SK-N-SH treated with all-trans-retinoic acid at 6 μM for 48 hours (cell line): ENCODE measurements at regions not wholly inside any gene's neighbourhood (a gene's known extent, or its start where the extent isn't known, plus 50 kb on each side); places are given as distances from the start of the nearest gene placed in this dataset.

ENCODE experiments used
- ESRRG ChIP-seq: fragments of 250-450 bp; sonication (Bioruptor Pico); IDR thresholded peaks from 2 replicates; pipeline ENCODE4 v1.6.1; 2021; ENCODE audit warnings: mild to moderate bottlenecking
- GLIS3 ChIP-seq: fragments of 250-450 bp; sonication (Bioruptor Pico); IDR thresholded peaks from 2 replicates; pipeline ENCODE4 v1.5.0; 2020; ENCODE audit warnings: mild to moderate bottlenecking, moderate library complexity
- OSR1 ChIP-seq: fragments of 250-450 bp; sonication (Bioruptor Pico); IDR thresholded peaks from 2 replicates; pipeline ENCODE4 v1.8.0; 2022; ENCODE audit warnings: moderate library complexity, mild to moderate bottlenecking, inconsistent platforms
- PPARA ChIP-seq: fragments of 250-450 bp; sonication (Bioruptor Pico); IDR thresholded peaks from 2 replicates; pipeline ENCODE4 v1.5.0; 2020; ENCODE audit warnings: mild to moderate bottlenecking, borderline replicate concordance
- TCF4 ChIP-seq: fragments of 250-450 bp; sonication (Bioruptor Pico); IDR thresholded peaks from 2 replicates; pipeline ENCODE4 v1.8.0; 2021; ENCODE audit warnings: mild to moderate bottlenecking, moderate library complexity, borderline replicate concordance
- ZC3H10 ChIP-seq: fragments of 250-450 bp; sonication (Bioruptor Pico); IDR thresholded peaks from 2 replicates; pipeline ENCODE4 v1.5.1; 2021; ENCODE audit warnings: mild to moderate bottlenecking, moderate library complexity
- ZFP3 ChIP-seq: fragments of 250-450 bp; sonication (Bioruptor Pico); IDR thresholded peaks from 2 replicates; pipeline ENCODE4 v1.5.0; 2020; ENCODE audit warnings: mild to moderate bottlenecking, moderate library complexity
- ZFP30 ChIP-seq: fragments of 450-650 bp; formaldehyde crosslinking; IDR thresholded peaks from 2 replicates; pipeline ENCODE4 v1.5.0; 2022; ENCODE audit warnings: mild to moderate bottlenecking, moderate library complexity
- ZNF70 ChIP-seq: fragments of 450-650 bp; formaldehyde crosslinking; IDR thresholded peaks from 2 replicates; pipeline ENCODE4 v1.5.0; 2020; ENCODE audit warnings: mild to moderate bottlenecking, moderate library complexity
- ZNF8 ChIP-seq: fragments of 450-650 bp; formaldehyde crosslinking; IDR thresholded peaks from 2 replicates; pipeline ENCODE4 v1.5.0; 2020; ENCODE audit warnings: mild to moderate bottlenecking, moderate library complexity

- TF ChIP-seq GLIS3 (CRISPR knock-in tag) = no peak
- TF ChIP-seq ESRRG (CRISPR knock-in tag) = no peak
- TF ChIP-seq PPARA (CRISPR knock-in tag) = no peak
- no peak for TF ChIP-seq ZC3H10
- TF ChIP-seq ZFP30 (CRISPR knock-in tag) = no peak
- TF ChIP-seq OSR1 (CRISPR knock-in tag) = no peak
- no peak for TF ChIP-seq ZNF8 (CRISPR knock-in tag)
- TF ChIP-seq ZNF70 (CRISPR knock-in tag) = no peak
- no peak for TF ChIP-seq ZFP3 (CRISPR knock-in tag)
- TF ChIP-seq TCF4 (CRISPR knock-in tag) = no peak
Observed at GRCh38 chr4:181858741-181859140, 384.5 kb upstream of the TENM3 start.
